ENCODE measurements at regions not wholly inside any gene's neighbourhood (a gene's known extent, or its start where the extent isn't known, plus 50 kb on each side); places are given as distances from the start of the nearest gene placed in this dataset.
"Not testable (repeated sequence)": the region's sequence is repeated elsewhere in the genome, so short reads cannot be mapped to it uniquely, and the experiment has no call there.

DNA sequence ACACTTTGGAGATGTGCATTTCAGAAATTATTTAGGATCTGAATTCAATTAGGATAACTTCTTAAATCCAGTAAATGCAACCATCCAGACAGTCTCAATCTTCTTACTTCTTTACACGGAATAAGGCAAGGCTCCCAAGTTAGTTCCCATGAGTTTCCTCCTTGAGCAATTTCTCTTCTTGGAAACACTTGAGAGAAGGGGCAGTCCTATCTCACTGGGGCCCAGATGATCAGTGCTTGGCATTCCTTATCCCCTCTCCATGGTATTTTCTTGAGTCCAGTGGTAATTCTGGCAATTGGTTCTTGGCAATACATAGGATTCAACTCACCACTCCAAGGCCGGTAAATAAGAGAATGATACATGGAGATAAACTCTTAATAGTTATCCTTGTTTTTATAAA is 87.1 kb upstream of the PTHLH start:
- DNase-seq, result no peak

DNA sequence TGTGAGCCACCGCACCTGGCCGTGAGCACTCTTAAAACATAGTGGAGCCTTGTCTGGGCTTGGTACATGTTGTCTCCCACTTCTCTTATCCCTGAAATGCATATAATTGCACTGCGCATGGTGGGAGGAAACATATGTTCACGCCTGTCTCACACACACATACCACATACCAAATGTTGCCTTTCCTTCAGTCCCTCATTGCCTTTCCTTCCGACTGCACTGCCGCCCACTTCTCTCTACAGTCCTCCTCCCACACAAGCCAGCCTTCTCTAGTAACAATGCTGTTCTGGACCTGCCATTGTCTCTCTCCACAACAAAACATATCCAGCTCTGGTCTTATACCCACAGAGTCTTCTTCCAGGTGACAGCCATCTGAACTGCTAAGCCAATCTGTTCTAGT is 88.3 kb upstream of the PTHLH start:
- no peak for DNase-seq

- no peak for DNase-seq
Measured at GRCh38 chr12:28063355-28063880, 90.9 kb upstream of the PTHLH start.

- DNase-seq, result no peak
Measured at GRCh38 chr12:28065374-28065773, 92.8 kb upstream of the PTHLH start.

DNA sequence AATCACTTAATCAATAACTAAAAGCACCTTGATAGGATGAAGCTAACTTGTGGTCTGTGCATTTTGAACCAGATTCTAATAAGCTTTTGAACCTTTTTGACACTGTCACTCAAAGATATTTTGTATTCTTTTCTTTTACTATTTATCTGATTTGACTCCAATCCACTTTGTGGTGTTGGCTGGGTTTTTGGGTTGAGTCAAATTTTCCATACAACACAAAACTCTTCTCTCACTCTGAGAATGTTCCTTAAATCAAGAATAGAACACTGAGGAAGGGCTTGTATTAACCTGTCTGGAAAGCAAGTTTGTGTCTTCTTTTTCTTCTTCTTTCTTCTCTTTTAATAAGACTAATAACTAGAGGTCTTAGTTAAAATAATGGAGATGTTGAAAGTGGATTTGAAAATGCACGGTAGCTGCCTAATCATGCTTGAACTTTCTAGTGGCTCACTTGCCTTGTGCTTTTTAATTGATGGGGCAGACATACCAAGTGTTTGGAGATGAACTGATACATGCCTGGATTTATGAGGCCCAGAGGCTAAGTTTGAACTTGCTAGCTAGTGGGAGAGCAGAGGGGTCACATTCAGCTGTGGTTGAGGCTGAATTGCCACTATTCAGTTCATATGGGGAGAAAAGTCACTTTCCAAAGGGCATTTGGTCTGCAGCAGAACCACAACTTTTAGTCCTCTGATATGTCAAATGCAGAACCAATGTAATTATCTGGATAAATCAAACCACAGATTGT is 93.5 kb upstream of the PTHLH start:
- no peak for DNase-seq

DNA sequence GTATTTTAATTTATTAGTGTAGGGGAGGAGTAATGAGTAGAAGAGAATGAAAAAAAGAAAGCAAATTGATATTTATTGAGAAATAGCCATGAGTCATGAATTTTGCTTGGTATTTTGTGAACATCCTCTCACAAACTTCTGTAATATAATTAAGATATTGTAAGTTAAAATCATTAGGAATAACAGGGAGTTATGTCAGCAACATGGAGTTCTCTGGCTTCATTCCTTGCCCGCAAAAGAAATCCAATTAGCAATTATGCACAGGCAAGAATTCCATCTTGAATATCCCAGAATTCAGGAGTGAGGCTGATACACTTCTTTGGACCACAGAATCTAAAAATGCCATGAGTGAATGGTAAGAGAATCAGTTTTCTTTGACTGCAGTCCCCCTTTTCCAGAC is 94.3 kb upstream of the PTHLH start:
- DNase-seq, result no peak

DNA sequence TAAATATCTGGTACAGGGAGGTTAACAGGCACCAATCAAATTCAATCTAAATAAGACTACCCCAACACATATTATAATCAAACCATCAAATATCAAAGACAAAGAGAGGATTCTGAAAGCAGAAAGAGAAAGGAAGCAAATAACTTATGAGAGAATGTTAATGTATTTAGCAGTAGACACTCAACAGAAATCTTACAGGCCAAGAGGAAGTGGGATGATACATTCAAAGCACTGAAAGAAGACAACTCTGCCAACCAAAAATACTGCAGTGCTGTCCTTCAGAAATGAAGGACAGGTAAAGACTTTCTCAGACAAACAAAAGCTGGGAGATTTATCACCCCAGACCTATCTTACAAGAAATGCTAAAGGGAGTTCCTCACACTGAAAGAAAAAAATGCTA is 95.9 kb upstream of the PTHLH start:
- no peak for DNase-seq

GRCh38 chr12:28079539-28079938 is 107.0 kb upstream of the PTHLH start:
- DNase-seq, result no peak

DNA sequence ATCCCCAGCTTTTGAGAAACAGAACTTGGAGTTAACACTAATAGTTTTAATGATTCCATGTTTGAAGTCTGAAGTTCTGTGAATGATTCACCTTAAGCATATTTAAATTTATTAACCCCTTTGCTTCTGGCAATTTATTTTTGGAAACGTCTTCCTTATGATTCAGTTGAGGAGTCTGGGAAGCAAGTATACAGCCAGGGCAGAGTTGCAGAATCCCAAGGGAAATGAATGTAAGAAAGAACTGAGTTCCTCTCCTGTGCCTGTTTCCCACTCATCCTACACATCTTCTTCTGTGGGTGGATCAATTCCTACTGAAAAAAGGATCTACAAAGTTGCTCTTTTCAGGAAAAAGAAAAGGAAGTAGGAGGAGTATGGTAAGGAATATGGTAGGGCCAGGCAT is 108.2 kb upstream of the CCDC91 start:
- DNase-seq, result no peak

GRCh38 chr12:28083840-28084678 is 106.2 kb upstream of the CCDC91 start:
- no peak for DNase-seq

DNA sequence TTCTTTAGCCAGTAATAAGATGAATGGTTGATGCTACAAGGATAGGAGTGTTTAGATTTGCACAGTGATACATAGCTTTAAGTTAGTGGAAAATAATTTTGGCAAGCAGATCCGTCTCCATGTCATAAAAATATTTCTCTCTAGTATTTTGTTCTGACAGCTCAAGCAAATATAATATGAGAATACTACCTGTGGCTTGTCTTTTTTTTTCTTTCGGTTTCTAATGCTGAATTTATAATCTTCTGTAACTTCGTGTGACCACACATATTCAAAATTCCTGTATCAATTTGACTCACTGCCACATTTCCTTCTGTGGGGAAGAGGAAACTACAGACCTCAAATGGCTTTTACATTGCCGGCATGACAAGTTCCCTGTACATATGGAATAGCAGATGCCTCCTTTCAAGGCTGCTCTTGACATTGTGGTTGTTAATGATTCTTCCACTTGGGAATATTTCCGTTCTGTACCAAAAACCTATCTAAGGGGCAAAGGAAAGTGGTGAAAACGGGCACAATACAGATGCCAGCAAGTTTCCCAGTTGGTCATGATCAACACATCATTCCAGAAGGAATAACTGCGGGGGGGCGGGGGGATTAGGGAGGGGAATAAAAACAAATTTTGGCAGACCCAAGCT is 103.6 kb upstream of the CCDC91 start:
- no peak for DNase-seq

- no peak for DNase-seq
Measured at GRCh38 chr12:28088566-28089272, 101.5 kb upstream of the CCDC91 start.

GRCh38 chr12:28089338-28089737 is 100.9 kb upstream of the CCDC91 start:
- DNase-seq, result no peak

DNA sequence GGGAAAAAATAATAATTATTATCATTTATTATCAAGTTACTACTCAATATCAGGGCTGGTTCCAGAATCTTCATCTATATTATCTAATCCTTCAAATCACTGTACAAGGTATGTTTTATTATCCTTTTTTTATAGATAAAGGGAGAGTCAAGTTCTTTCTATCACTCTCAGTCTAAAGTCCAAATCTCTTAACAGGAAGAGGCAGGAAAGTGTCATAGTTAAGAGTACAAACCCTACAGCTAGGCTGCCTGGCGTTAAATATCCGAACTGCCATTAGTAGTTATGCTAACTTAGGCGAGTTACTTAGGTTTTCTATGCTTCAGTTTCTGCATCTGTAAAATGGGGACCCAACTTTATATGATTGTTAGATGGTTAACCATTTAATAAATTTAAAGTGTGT is 99.4 kb upstream of the CCDC91 start:
- no peak for DNase-seq

DNA sequence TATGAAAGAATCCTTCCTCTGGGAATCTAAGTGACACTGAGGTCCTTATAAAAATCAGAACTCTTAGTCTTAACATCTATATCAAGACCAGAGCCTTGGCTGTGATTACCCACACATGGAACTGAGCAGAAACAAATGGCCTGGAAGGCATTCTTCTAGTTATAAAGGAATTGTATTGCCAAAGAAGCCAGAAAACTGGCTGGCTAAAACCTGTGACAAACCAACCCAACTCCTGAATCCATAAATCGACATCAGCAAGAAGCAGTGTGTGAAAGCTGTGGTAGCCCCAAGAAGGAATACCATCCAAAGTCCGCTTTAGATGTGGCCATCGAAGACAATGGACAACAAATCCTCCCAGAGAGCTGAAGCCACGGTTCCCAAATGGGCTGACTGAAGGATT is 97.9 kb upstream of the CCDC91 start:
- no peak for DNase-seq

GRCh38 chr12:28096649-28097048 is 93.6 kb upstream of the CCDC91 start:
- no peak for DNase-seq

DNA sequence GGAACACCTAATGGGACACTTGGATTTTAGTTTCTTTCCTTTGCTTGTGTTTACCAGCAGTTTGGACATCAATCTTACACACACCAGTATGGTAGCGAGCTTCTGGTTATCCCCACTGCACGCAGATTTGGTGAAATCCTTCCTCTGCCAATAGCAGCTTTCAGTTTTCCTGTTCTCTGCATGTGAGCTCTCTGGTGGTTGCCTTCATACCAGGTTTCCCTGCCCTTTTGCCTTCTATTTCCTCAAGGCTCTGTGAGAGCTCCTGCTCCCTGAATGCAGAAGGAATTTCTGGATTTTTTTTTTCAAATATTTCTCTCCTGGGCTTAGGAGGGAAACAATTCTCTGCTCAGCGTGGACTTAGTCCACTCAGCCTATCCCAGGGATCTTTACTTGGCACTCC is 93.0 kb upstream of the CCDC91 start:
- no peak for DNase-seq

DNA sequence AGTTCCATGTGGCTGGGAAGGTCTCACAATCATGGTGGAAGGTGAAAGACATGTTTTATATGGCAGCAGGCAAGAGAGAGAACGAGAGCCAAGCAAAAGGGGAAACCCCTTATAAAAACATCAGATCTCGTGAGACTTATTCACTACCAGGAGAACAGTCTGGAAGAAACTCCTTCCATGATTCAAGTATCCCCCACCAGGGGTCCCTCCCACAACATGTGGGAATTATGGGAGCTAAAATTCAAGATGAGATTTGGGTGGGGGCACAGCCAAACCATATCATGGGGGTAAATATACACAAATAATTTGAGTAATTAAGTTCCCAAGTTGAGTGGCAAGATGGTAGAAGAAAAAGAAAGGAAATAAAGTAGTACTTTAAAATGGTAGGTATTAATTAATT is 91.0 kb upstream of the CCDC91 start:
- not testable (repeated sequence) for DNase-seq

GRCh38 chr12:28099871-28100270 is 90.4 kb upstream of the CCDC91 start:
- no peak for DNase-seq

GRCh38 chr12:28100717-28101116 is 89.5 kb upstream of the CCDC91 start:
- no peak for DNase-seq

DNA sequence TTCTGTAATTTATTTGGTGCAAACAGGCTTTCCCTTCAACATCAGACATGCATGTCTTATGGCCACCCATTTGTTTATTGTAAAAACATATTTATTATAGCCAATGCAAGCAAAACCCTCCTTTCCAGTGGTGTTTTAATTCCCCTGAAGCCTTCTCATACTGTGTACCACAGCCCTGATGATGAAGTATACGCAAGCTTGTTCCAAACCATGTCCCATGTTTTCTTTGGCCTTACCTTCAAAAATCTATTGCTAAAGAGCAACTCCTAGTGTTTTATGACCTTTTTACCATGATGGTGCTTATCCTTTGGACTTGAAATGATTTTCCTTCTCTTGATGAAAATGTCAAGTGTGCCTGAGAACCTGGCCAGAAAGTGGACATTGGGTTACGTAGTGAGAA is 85.9 kb upstream of the CCDC91 start:
- no peak for DNase-seq

Data from hypothalamus (tissue), 51 donors.